AG09309 (cell line): ENCODE measurements at regions not wholly inside any gene's neighbourhood (a gene's known extent, or its start where the extent isn't known, plus 50 kb on each side); places are given as distances from the start of the nearest gene placed in this dataset.

Experiments used
- DNase-seq: peaks from one replicate; pipeline ENCODE4 v3.0.0-alpha.2; 2010; ENCODE audit warnings: low read depth
- H3K4me3 ChIP-seq: 2 replicates; pipeline ENCODE4 v1.5.1; 2011; ENCODE audit warnings: mild to moderate bottlenecking, low read depth, low read length, moderate library complexity; ENCODE audit not compliant: control insufficient read depth
- TF ChIP-seq, protein P1 (sequence below): IDR thresholded peaks from 2 replicates; pipeline ENCODE4 v1.5.1; 2011; ENCODE audit warnings: mild to moderate bottlenecking, low read depth, low read length, inconsistent platforms; ENCODE audit not compliant: insufficient read depth, control insufficient read depth; ENCODE audit errors: missing control alignments

DNA sequence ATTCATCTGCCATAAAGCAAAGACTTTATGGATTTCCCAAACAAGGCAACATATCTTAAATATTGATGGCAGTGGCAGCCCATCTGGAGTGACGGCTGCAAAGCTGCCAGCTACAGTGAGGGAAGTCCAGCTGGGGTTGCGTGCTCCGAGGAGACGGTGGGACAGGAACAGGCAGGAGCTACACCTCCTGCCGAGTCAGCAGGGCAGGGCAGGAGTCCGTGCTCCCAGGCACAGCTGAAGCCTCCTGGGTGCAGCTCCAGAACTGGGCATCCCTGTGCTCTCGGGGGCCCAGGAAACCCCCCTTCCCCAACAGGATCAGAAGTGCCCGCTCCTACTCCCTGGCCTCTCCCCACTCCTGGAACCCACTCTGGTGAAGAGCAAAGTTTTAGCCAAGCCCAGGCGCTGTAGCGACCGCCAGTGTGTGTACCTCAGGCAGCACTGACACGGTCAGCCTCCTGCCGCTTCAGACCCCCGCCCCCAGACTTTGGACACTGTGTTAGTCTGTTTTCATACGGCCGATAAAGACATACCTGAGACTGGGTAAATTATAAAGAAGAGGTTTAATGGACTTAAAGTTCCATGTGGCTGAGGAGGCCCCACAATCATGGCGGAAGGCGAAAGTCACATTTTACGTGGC lies 556.4 kb upstream of the CCDC54 start:
- TF ChIP-seq, protein P1, sequence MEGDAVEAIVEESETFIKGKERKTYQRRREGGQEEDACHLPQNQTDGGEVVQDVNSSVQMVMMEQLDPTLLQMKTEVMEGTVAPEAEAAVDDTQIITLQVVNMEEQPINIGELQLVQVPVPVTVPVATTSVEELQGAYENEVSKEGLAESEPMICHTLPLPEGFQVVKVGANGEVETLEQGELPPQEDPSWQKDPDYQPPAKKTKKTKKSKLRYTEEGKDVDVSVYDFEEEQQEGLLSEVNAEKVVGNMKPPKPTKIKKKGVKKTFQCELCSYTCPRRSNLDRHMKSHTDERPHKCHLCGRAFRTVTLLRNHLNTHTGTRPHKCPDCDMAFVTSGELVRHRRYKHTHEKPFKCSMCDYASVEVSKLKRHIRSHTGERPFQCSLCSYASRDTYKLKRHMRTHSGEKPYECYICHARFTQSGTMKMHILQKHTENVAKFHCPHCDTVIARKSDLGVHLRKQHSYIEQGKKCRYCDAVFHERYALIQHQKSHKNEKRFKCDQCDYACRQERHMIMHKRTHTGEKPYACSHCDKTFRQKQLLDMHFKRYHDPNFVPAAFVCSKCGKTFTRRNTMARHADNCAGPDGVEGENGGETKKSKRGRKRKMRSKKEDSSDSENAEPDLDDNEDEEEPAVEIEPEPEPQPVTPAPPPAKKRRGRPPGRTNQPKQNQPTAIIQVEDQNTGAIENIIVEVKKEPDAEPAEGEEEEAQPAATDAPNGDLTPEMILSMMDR, result no peak
- no peak overlapping the region for H3K4me3 ChIP-seq
- no peak for DNase-seq

DNA sequence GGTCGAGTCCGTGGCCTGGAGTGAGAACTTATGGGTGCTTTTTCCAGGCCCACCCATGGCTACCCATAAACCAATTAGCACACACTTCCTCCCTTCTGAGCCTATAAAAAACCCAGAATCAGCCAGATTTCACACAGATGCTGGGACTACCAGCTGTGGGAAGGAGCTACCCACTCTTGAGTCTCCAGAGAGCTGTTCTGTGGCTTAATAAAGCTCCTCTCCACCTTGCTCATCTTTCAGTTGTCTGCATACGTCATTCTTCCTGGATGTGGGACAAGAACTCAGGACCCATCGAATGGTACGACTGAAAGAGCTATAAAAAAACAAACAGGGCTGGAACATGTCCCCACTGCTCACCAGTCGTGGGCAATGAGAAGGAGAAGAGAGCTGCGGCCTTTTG lies 555.4 kb upstream of the CCDC54 start:
- DNase-seq, result no peak
- TF ChIP-seq, protein P1, result no peak
- H3K4me3 ChIP-seq, result no peak overlapping the region

DNA sequence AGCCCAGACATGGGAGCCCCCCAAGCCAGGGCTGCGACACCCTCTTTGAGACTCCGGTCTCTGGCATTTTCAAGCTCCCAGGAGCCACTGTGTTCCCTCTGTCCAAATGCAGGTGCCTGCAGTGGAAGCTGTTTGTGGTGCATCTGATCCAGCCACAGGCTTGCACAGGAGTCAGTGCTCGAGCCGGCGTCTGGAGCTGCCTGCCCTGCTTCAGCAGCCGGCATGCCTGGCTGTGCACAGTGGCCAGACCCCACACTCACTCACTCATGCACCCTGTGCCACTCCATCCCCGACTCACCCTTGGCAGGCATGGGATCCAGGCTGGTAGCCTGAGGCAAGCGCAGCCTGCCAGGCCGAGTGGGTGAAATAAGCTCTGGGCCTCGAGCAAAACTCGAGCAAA lies 555.0 kb upstream of the CCDC54 start:
- no peak overlapping the region for H3K4me3 ChIP-seq
- TF ChIP-seq, protein P1, result no peak
- no peak for DNase-seq

DNA sequence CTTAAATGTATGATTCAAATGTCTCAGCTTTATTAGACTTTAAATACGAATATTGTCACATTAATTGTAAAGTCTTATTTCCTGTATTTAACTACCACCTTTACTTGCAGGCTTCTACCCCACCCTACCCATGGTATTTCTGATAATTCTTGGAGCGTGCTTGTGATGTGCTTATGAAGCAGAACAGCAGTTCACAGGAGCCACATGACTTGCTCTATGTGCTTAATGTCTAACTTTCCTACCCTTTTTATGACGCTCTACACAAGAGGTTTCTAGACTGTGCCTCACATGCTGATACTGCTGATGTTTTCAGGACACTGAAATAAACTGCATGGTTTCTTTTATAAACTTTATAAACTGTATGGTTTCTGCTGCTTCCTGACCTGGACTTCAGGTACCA lies 553.5 kb upstream of the CCDC54 start:
- TF ChIP-seq, protein P1, result no peak
- no peak overlapping the region for H3K4me3 ChIP-seq
- DNase-seq, result no peak

DNA sequence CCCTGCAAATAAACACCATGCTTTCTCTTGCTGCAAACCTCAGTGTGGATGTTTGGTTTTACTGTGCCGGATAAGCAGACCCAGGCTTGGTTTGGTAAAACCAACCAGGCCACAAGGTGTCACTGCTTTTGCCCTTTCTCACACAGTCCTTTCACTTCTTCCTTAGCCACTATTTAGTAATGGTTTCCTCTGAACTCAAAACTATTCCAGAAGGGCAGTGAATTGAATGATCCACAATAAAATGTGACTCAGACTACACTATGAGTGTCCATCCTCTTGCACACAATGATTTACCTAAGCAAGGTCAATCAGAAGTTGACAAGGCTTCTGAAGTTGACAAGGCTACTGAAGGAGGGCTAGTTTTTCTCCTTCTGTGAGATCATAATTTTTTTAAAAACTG lies 552.4 kb upstream of the CCDC54 start:
- peak; percentile 57 for DNase-seq
- H3K4me3 ChIP-seq, result no peak overlapping the region
- TF ChIP-seq, protein P1, result peak; percentile 62

DNA sequence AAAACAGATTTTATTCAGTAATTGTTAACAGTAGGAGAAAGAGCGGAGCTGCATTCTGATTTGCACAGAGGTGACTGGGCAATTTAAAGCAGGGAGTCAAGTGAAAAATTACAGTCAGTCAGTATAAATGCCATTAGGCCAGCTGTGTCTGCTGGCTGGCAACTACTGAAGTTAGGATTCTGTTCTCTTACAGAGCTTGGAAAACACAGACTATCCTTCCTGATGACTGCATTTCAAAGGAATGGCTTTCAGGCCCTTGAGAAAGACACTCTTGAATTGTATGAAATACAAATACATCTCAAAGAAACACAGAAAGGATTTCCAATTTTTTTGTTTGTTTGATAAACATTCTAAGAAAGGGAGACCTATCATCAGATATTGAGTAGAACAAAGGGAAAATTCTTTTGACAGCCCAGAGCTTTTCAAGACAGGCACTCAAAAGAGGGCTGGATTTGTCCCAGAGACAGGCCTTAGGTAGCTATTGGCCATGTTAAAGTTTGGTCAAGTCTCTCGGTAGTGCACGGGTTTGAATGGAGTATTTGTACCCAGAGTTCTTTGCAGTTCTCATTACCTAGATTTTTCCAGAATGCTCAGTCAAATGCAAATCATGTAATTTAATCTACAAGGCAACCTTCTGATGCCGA lies 551.2 kb upstream of the CCDC54 start:
- no peak overlapping the region for H3K4me3 ChIP-seq
- peak; percentile 66 for DNase-seq
- TF ChIP-seq, protein P1, result no peak

DNA sequence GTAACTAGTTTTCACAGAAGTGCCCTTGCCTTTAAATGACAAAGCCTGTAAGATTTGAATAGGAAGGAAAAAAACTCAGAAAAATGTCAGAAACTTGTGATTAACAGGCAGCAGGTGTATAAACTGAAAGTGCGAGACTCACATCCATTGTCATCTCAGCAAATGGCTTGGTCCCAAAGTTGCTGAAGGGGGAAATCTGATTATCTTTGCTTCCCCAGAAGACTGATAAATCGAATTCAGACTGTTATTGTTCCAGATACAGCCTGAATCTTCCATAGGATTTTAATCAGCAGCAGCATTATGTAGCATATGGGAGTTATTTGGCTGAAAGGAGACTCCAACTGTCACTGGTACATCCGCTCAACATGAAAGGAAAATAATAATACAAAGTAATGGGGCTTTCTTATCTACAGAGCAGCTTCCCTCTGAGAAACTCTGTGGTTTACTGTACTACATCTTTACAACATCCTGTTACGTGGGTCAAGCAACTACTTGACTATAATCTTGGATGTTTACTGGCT lies 550.4 kb upstream of the CCDC54 start:
- DNase-seq, result no peak
- TF ChIP-seq, protein P1, result no peak
- no peak overlapping the region for H3K4me3 ChIP-seq
